ENCODE measurements at regions not wholly inside any gene's neighbourhood (a gene's known extent, or its start where the extent isn't known, plus 50 kb on each side); places are given as distances from the start of the nearest gene placed in this dataset.
"Not testable (repeated sequence)": the region's sequence is repeated elsewhere in the genome, so short reads cannot be mapped to it uniquely, and the experiment has no call there.

GRCh38 chr3:74978684-74979083 lies 364.2 kb upstream of the CNTN3 start:
- intact Hi-C loops (cut with DNase I), result no loop called here
- DNase-seq (ENCODE audit: low spot score), result no peak

GRCh38 chr3:74985028-74985904 lies 370.8 kb upstream of the CNTN3 start:
- DNase-seq (ENCODE audit: low spot score); intact Hi-C loops (cut with DNase I): not testable (repeated sequence)

- intact Hi-C loops (cut with DNase I), result no loop called here
Measured at GRCh38 chr3:74988095-74988494, 373.6 kb upstream of the CNTN3 start.

GRCh38 chr3:74992898-74993297 lies 378.4 kb upstream of the CNTN3 start:
- intact Hi-C loops (cut with DNase I), result loop anchor here (10.0 kb wide), 1 partner anchor 718 kb away; no protein-coding TSS in a partner anchor

More at GRCh38 chr3:74988095-74988494, 373.6 kb upstream of the CNTN3 start:
- DNase-seq (ENCODE audit: low spot score), result no peak

GRCh38 chr3:75001330-75001729 lies 386.9 kb upstream of the CNTN3 start:
- intact Hi-C loops (cut with DNase I), result no loop called here
- no peak for DNase-seq (ENCODE audit: low spot score)

More at GRCh38 chr3:74992898-74993297, 378.4 kb upstream of the CNTN3 start:
- DNase-seq (ENCODE audit: low spot score), result no peak

- intact Hi-C loops (cut with DNase I), result no loop called here
- DNase-seq (ENCODE audit: low spot score), result no peak
Measured at GRCh38 chr3:75012791-75013331, 398.4 kb upstream of the CNTN3 start.

GRCh38 chr3:75014008-75014407 lies 399.5 kb upstream of the CNTN3 start:
- DNase-seq (ENCODE audit: low spot score), result no peak
- intact Hi-C loops (cut with DNase I), result no loop called here

GRCh38 chr3:75015280-75015679 lies 400.8 kb upstream of the CNTN3 start:
- intact Hi-C loops (cut with DNase I), result no loop called here
- no peak for DNase-seq (ENCODE audit: low spot score)

- no peak for DNase-seq (ENCODE audit: low spot score)
- intact Hi-C loops (cut with DNase I), result no loop called here
Measured at GRCh38 chr3:75035146-75035545, 420.7 kb upstream of the CNTN3 start.

GRCh38 chr3:75042941-75043340 lies 428.5 kb upstream of the CNTN3 start:
- DNase-seq (ENCODE audit: low spot score), result no peak
- intact Hi-C loops (cut with DNase I), result no loop called here

- intact Hi-C loops (cut with DNase I), result no loop called here
- no peak for DNase-seq (ENCODE audit: low spot score)
Measured at GRCh38 chr3:75048650-75049049, 434.2 kb upstream of the CNTN3 start.

- intact Hi-C loops (cut with DNase I), result no loop called here
- no peak for DNase-seq (ENCODE audit: low spot score)
Measured at GRCh38 chr3:75049533-75049932, 435.1 kb upstream of the CNTN3 start.

GRCh38 chr3:75059120-75059519 lies 444.7 kb upstream of the CNTN3 start:
- DNase-seq (ENCODE audit: low spot score), result no peak
- intact Hi-C loops (cut with DNase I), result no loop called here

GRCh38 chr3:75061806-75062205 lies 447.3 kb upstream of the CNTN3 start:
- intact Hi-C loops (cut with DNase I), result no loop called here
- no peak for DNase-seq (ENCODE audit: low spot score)

GRCh38 chr3:75075158-75075557 lies 460.7 kb upstream of the CNTN3 start:
- no peak for DNase-seq (ENCODE audit: low spot score)
- intact Hi-C loops (cut with DNase I), result no loop called here

GRCh38 chr3:75076481-75076880 lies 462.0 kb upstream of the CNTN3 start:
- no peak for DNase-seq (ENCODE audit: low spot score)
- intact Hi-C loops (cut with DNase I), result no loop called here

- intact Hi-C loops (cut with DNase I), result no loop called here
- DNase-seq (ENCODE audit: low spot score), result no peak
Measured at GRCh38 chr3:75078290-75078689, 463.8 kb upstream of the CNTN3 start.

GRCh38 chr3:75082845-75083244 lies 468.4 kb upstream of the CNTN3 start:
- intact Hi-C loops (cut with DNase I), result no loop called here
- DNase-seq (ENCODE audit: low spot score), result no peak

GRCh38 chr3:75089841-75090240 lies 475.4 kb upstream of the CNTN3 start:
- intact Hi-C loops (cut with DNase I), result no loop called here
- DNase-seq (ENCODE audit: low spot score), result no peak

GRCh38 chr3:75101329-75102147 lies 487.1 kb upstream of the CNTN3 start:
- intact Hi-C loops (cut with DNase I), result no loop called here
- no peak for DNase-seq (ENCODE audit: low spot score)
